ENCODE measurements at regions not wholly inside any gene's neighbourhood (a gene's known extent, or its start where the extent isn't known, plus 50 kb on each side); places are given as distances from the start of the nearest gene placed in this dataset.
"Not testable (repeated sequence)": the region's sequence is repeated elsewhere in the genome, so short reads cannot be mapped to it uniquely, and the experiment has no call there.

- TF ChIP-seq PBX3 (IDR thresholded peaks at IDR 0.05), result no peak
- TF ChIP-seq E2F6 (IDR thresholded peaks at IDR 0.05; ENCODE audit: borderline replicate concordance, low read depth), result no peak
- no peak for TF ChIP-seq ZFP36 (IDR thresholded peaks at IDR 0.05; ENCODE audit: borderline replicate concordance, partially characterized antibody)
- TF ChIP-seq CEBPB (IDR thresholded peaks at IDR 0.05), result no peak
- TF ChIP-seq HOXB13 (CRISPR knock-in tag; IDR thresholded peaks at IDR 0.05; ENCODE audit: low read depth), result no peak
These were observed 83.5 kb upstream of the HMCN1 start (continued) for GRCh38 chr1:185650602-185651230.

- no peak for DNase-seq (ENCODE audit: low read depth in 1 of 2, low spot score in 1 of 2)
- CTCF ChIA-PET, result interaction anchor here (1.1 to 1.7 kb wide), 4 partner anchors 14 to 115 kb away, joined by 3 to 7 read pairs (median 4); no protein-coding TSS in a partner anchor
- H3K4me2 ChIP-seq, result no peak overlapping the region
- peaks cover 39% of the 10 kb centered on the region for H3K4me1 ChIP-seq
- peaks cover 21% of the 10 kb centered on the region for H3K9me3 ChIP-seq
- 94% methylated on average over 26 of the region's 38 CpGs for WGBS (ENCODE audit: missing lambda C conversion rate)
- peak overlapping the region in 1 of 2 experiments; percentile 59; a peak in 2 of 6 replicates for H3K27ac ChIP-seq
- FAIRE-seq, result no peak
- no peak for TF ChIP-seq ZFP36 (IDR thresholded peaks at IDR 0.05; ENCODE audit: borderline replicate concordance, partially characterized antibody)
- TF ChIP-seq ZC3H11A (IDR thresholded peaks at IDR 0.05), result no peak
- no peak for TF ChIP-seq ZNF302 (CRISPR knock-in tag; IDR thresholded peaks at IDR 0.05)
- no peak for TF ChIP-seq POLR2A (IDR thresholded peaks at IDR 0.05; ENCODE audit: low read length)
- TF ChIP-seq EP300 (IDR thresholded peaks at IDR 0.05), result no peak
- TF ChIP-seq BCL3 (IDR thresholded peaks at IDR 0.05), result no peak
- no peak for TF ChIP-seq FOSB (CRISPR knock-in tag; IDR thresholded peaks at IDR 0.05)
- POLR2A ChIA-PET, result no interaction called here
- no peak overlapping the region for H3K4me3 ChIP-seq
- ATAC-seq, result no peak
These were observed 85.2 kb upstream of the HMCN1 start for GRCh38 chr1:185648858-185649589.

- peak overlapping the region; percentile 73; the same call in 1 of the 3 replicates for H3K4me2 ChIP-seq
- ATAC-seq; POLR2A ChIA-PET; H3K4me3 ChIP-seq; DNase-seq (ENCODE audit: low read depth in 1 of 2, low spot score in 1 of 2); FAIRE-seq: not testable (repeated sequence)
- peaks cover 25% of the 10 kb centered on the region for H3K9me3 ChIP-seq
- WGBS (ENCODE audit: missing lambda C conversion rate), result 93% methylated on average over 12 of the region's 12 CpGs
- H3K4me1 ChIP-seq, result peaks cover 39% of the 10 kb centered on the region
- peak overlapping the region; percentile 70 to 82; a peak in 5 of 6 replicates for H3K27ac ChIP-seq
- CTCF ChIA-PET, result interaction anchor here (1.2 to 2.8 kb wide), 3 partner anchors 22 to 220 kb away, joined by 3 to 12 read pairs (median 10); no protein-coding TSS in a partner anchor
These were observed 86.5 kb upstream of the HMCN1 start for GRCh38 chr1:185647597-185648267.

- Histone ChIP-seq H3K4me3 (peak overlapping the region; percentile 14; the same call in 1 of the 3 replicates), H3K27ac (peak overlapping the region; percentile 70 to 80), H3K4me2 (peak overlapping the region; percentile 73), H3K4me1 (peaks cover 36% of the 10 kb centered on the region), H3K9me3 (peaks cover 25% of the 10 kb centered on the region)
- ATAC-seq (peak; percentile 96 to 98), DNase-seq (ENCODE audit: low read depth in 1 of 2, low spot score in 1 of 2) (peak; percentile 68 to 96), FAIRE-seq (peak; percentile 99)
- ChIA-PET CTCF (interaction anchor here (1.4 to 2.8 kb wide), 6 partner anchors 24 to 347 kb away, joined by 3 to 12 read pairs (median 6); partner anchors contain the start of gene IVNS1ABP), POLR2A (interaction anchor here (1.0 to 2.1 kb wide), 3 partner anchors 60 to 329 kb away, joined by 4 to 23 read pairs (median 6); partner anchors contain the start of gene IVNS1ABP)
- 2% methylated on average over 3 of the region's 3 CpGs for WGBS (ENCODE audit: missing lambda C conversion rate)
- TF ChIP-seq CEBPB (IDR thresholded peaks at IDR 0.05) (peak; percentile 96 to 98), JUNB (IDR thresholded peaks at IDR 0.05) (peak; percentile 84), FOSL2 (IDR thresholded peaks at IDR 0.05) (no peak; the same call in 1 of the 2 replicates), FOSL2 (CRISPR knock-in tag; IDR thresholded peaks at IDR 0.05) (peak; percentile 75), SMC3 (IDR thresholded peaks at IDR 0.05) (peak; percentile 52; the same call in 2 of the 3 replicates), EP300 (IDR thresholded peaks at IDR 0.05) (peak; percentile 84 to 88; a peak in 4 of 5 replicates), NPAS2 (CRISPR knock-in tag; IDR thresholded peaks at IDR 0.05; ENCODE audit: borderline replicate concordance) (no peak), MAX (IDR thresholded peaks at IDR 0.05) (peak; percentile 75), HDAC2 (IDR thresholded peaks at IDR 0.05) (no peak), RARB (CRISPR knock-in tag; IDR thresholded peaks at IDR 0.05) (no peak), ZSCAN20 (CRISPR knock-in tag; IDR thresholded peaks at IDR 0.05) (no peak), JUN (IDR thresholded peaks at IDR 0.05) (peak; percentile 92 to 96), ZFP36 (IDR thresholded peaks at IDR 0.05; ENCODE audit: borderline replicate concordance, partially characterized antibody) (peak; percentile 27), PBX3 (IDR thresholded peaks at IDR 0.05) (peak; percentile 58; the same call in 1 of the 2 replicates), HES2 (IDR thresholded peaks at IDR 0.05) (peak; percentile 74), BCL3 (IDR thresholded peaks at IDR 0.05) (peak; percentile 91; the same call in 2 of the 3 replicates)
These were observed 87.9 kb upstream of the HMCN1 start for GRCh38 chr1:185646202-185646683.
